ENCODE measurements at regions not wholly inside any gene's neighbourhood (a gene's known extent, or its start where the extent isn't known, plus 50 kb on each side); places are given as distances from the start of the nearest gene placed in this dataset.

GRCh38 chr2:13056259-13056843 lies 339.6 kb downstream of the TRIB2 start:
- Histone ChIP-seq H3K36me3 (ENCODE audit: control insufficient read depth in 2 of 2, insufficient read depth in 1 of 2, low read length in 2 of 2) (no peaks in the 10 kb centered on the region), H3K9me3 (ENCODE audit: control insufficient read depth, insufficient read depth, low read depth, low read length) (no peaks in the 10 kb centered on the region), H3K4me1 (ENCODE audit: control insufficient read depth, insufficient read depth, low read length) (no peaks in the 10 kb centered on the region), H3K27ac (ENCODE audit: extremely low read depth, low read depth, low read length) (no peak overlapping the region), H3K4me3 (ENCODE audit: low read depth, low read length) (no peak overlapping the region)
- CTCF ChIA-PET, result interaction anchor here (0.6 to 2.7 kb wide), 5 partner anchors 9 to 1646 kb away, joined by 3 to 18 read pairs (median 5); no protein-coding TSS in a partner anchor
- POLR2A ChIA-PET, result no interaction called here
- peak; percentile 17 for TF ChIP-seq ZNF654 (tag by site-specific recombination; IDR thresholded peaks at IDR 0.05; ENCODE audit: low read depth)
- no peak for TF ChIP-seq ZNF529 (tag by site-specific recombination; IDR thresholded peaks at IDR 0.05; ENCODE audit: insufficient replicate concordance)
- no peak for TF ChIP-seq ZNF488 (tag by site-specific recombination; IDR thresholded peaks at IDR 0.05)

GRCh38 chr2:13057671-13058070 lies 340.9 kb downstream of the TRIB2 start:
- Histone ChIP-seq H3K36me3 (ENCODE audit: control insufficient read depth in 2 of 2, insufficient read depth in 1 of 2, low read length in 2 of 2) (no peaks in the 10 kb centered on the region), H3K4me1 (ENCODE audit: control insufficient read depth, insufficient read depth, low read length) (no peaks in the 10 kb centered on the region), H3K4me3 (ENCODE audit: low read depth, low read length) (no peak overlapping the region), H3K27ac (ENCODE audit: extremely low read depth, low read depth, low read length) (no peak overlapping the region), H3K9me3 (ENCODE audit: control insufficient read depth, insufficient read depth, low read depth, low read length) (no peaks in the 10 kb centered on the region)
- ChIA-PET POLR2A (no interaction called here), CTCF (interaction anchor here (2.7 kb wide), 1 partner anchor 10 kb away, joined by 18 read pairs; no protein-coding TSS in a partner anchor)
- TF ChIP-seq ZNF211 (tag by site-specific recombination; IDR thresholded peaks at IDR 0.05; ENCODE audit: low read depth), result no peak

- no peak overlapping the region for H3K4me3 ChIP-seq (ENCODE audit: low read depth, low read length)
- CTCF ChIA-PET, result no interaction called here
- no peaks in the 10 kb centered on the region for H3K4me1 ChIP-seq (ENCODE audit: control insufficient read depth, insufficient read depth, low read length)
- no peaks in the 10 kb centered on the region for H3K36me3 ChIP-seq (ENCODE audit: control insufficient read depth in 2 of 2, insufficient read depth in 1 of 2, low read length in 2 of 2)
- no peak overlapping the region for H3K27ac ChIP-seq (ENCODE audit: extremely low read depth, low read depth, low read length)
- no peak for TF ChIP-seq ZNF121 (tag by site-specific recombination; IDR thresholded peaks at IDR 0.05)
- no peak for TF ChIP-seq ZNF518A (tag by site-specific recombination; conservative IDR thresholded peaks at IDR 0.05; ENCODE audit: low read depth)
- POLR2A ChIA-PET, result no interaction called here
- no peaks in the 10 kb centered on the region for H3K9me3 ChIP-seq (ENCODE audit: control insufficient read depth, insufficient read depth, low read depth, low read length)
Observed at GRCh38 chr2:13066676-13067075, 349.9 kb downstream of the TRIB2 start.

- ChIA-PET POLR2A (no interaction called here), CTCF (no interaction called here)
- H3K36me3 ChIP-seq (ENCODE audit: control insufficient read depth in 2 of 2, insufficient read depth in 1 of 2, low read length in 2 of 2), result no peaks in the 10 kb centered on the region
- H3K4me3 ChIP-seq (ENCODE audit: low read depth, low read length), result no peak overlapping the region
- no peaks in the 10 kb centered on the region for H3K9me3 ChIP-seq (ENCODE audit: control insufficient read depth, insufficient read depth, low read depth, low read length)
- no peak overlapping the region for H3K27ac ChIP-seq (ENCODE audit: extremely low read depth, low read depth, low read length)
- H3K4me1 ChIP-seq (ENCODE audit: control insufficient read depth, insufficient read depth, low read length), result no peaks in the 10 kb centered on the region
- TF ChIP-seq TCF7L2 (IDR thresholded peaks at IDR 0.05; ENCODE audit: borderline replicate concordance, low read depth, low read length), result no peak
- TF ChIP-seq ZBTB10 (tag by site-specific recombination; IDR thresholded peaks at IDR 0.05), result no peak
- no peak for TF ChIP-seq ZNF391 (tag by site-specific recombination; IDR thresholded peaks at IDR 0.05; ENCODE audit: borderline replicate concordance, low read depth)
- TF ChIP-seq ZBTB21 (tag by site-specific recombination; IDR thresholded peaks at IDR 0.05), result no peak
- TF ChIP-seq ZNF626 (tag by site-specific recombination; IDR thresholded peaks at IDR 0.05), result no peak
- no peak for TF ChIP-seq SP3 (tag by site-specific recombination; IDR thresholded peaks at IDR 0.05)
- TF ChIP-seq ZNF692 (tag by site-specific recombination; IDR thresholded peaks at IDR 0.05), result no peak
- no peak for TF ChIP-seq MEIS1 (CRISPR knock-in tag; IDR thresholded peaks at IDR 0.05; ENCODE audit: borderline replicate concordance)
- TF ChIP-seq ZNF510 (tag by site-specific recombination; IDR thresholded peaks at IDR 0.05; ENCODE audit: insufficient replicate concordance), result no peak
- TF ChIP-seq ZNF768 (tag by site-specific recombination; IDR thresholded peaks at IDR 0.05), result no peak
- TF ChIP-seq ZNF488 (tag by site-specific recombination; IDR thresholded peaks at IDR 0.05), result no peak
Observed at GRCh38 chr2:13067508-13067907, 350.8 kb downstream of the TRIB2 start.
